ENCODE measurements at regions not wholly inside any gene's neighbourhood (a gene's known extent, or its start where the extent isn't known, plus 50 kb on each side); places are given as distances from the start of the nearest gene placed in this dataset.
A peak's percentile ranks its signal among the peaks of the same experiment; 100 is the strongest.

GRCh38 chr15:96916750-96917149 is 586.2 kb downstream of the NR2F2 start:
- H3K9me3 ChIP-seq: peaks cover 18% of the 10 kb centered on the region
- DNase-seq (no peak), ATAC-seq (no peak)
- no peaks in the 10 kb centered on the region for H3K4me1 ChIP-seq
- no peak overlapping the region for H3K27ac ChIP-seq
- intact Hi-C loops (cut with DNase I): no loop called here
- no peaks in the 10 kb centered on the region for H3K27me3 ChIP-seq (ENCODE audit: low read depth)
- no peaks in the 10 kb centered on the region for H3K36me3 ChIP-seq
- TF ChIP-seq CTCF (IDR thresholded peaks at IDR 0.05): no peak
- H3K4me3 ChIP-seq: no peak overlapping the region

GRCh38 chr15:96924570-96924969 is 594.1 kb downstream of the NR2F2 start:
- ATAC-seq: no peak
- no peak for TF ChIP-seq CTCF (IDR thresholded peaks at IDR 0.05)
- Histone ChIP-seq H3K9me3 (no peaks in the 10 kb centered on the region), H3K27me3 (ENCODE audit: low read depth) (no peaks in the 10 kb centered on the region), H3K4me3 (no peak overlapping the region), H3K36me3 (no peaks in the 10 kb centered on the region), H3K4me1 (no peaks in the 10 kb centered on the region), H3K27ac (no peak overlapping the region)
- intact Hi-C loops (cut with DNase I): no loop called here
- no peak for DNase-seq

- DNase-seq: no peak
- H3K27ac ChIP-seq: no peak overlapping the region
- peaks cover 23% of the 10 kb centered on the region for H3K27me3 ChIP-seq (ENCODE audit: low read depth)
- H3K4me1 ChIP-seq: no peaks in the 10 kb centered on the region
- H3K4me3 ChIP-seq: peak overlapping the region; percentile 28
- no peaks in the 10 kb centered on the region for H3K9me3 ChIP-seq
- TF ChIP-seq CTCF (IDR thresholded peaks at IDR 0.05): no peak
- H3K36me3 ChIP-seq: no peaks in the 10 kb centered on the region
- no peak for ATAC-seq
- intact Hi-C loops (cut with DNase I): no loop called here
Observed at GRCh38 chr15:96947296-96948229, 617.1 kb downstream of the NR2F2 start.

GRCh38 chr15:96948981-96949380 is 618.5 kb downstream of the NR2F2 start:
- H3K36me3 ChIP-seq: no peaks in the 10 kb centered on the region
- H3K27me3 ChIP-seq (ENCODE audit: low read depth): peaks cover 23% of the 10 kb centered on the region
- ATAC-seq (no peak), DNase-seq (no peak)
- intact Hi-C loops (cut with DNase I): no loop called here
- no peaks in the 10 kb centered on the region for H3K4me1 ChIP-seq
- no peak overlapping the region for H3K4me3 ChIP-seq
- H3K27ac ChIP-seq: no peak overlapping the region
- H3K9me3 ChIP-seq: no peaks in the 10 kb centered on the region
- TF ChIP-seq CTCF (IDR thresholded peaks at IDR 0.05): no peak

- Histone ChIP-seq H3K4me3 (no peak overlapping the region), H3K27ac (no peak overlapping the region), H3K9me3 (no peaks in the 10 kb centered on the region), H3K4me1 (no peaks in the 10 kb centered on the region), H3K36me3 (no peaks in the 10 kb centered on the region), H3K27me3 (ENCODE audit: low read depth) (no peaks in the 10 kb centered on the region)
- ATAC-seq (no peak), DNase-seq (no peak)
- TF ChIP-seq CTCF (IDR thresholded peaks at IDR 0.05): no peak
- intact Hi-C loops (cut with DNase I): no loop called here
Observed at GRCh38 chr15:96958721-96959120, 628.2 kb downstream of the NR2F2 start.
